HCT116 (cell line): ENCODE measurements at regions not wholly inside any gene's neighbourhood (a gene's known extent, or its start where the extent isn't known, plus 50 kb on each side); places are given as distances from the start of the nearest gene placed in this dataset.

Experiments
- CEBPB ChIP-seq: IDR thresholded peaks from 2 replicates; pipeline ENCODE4 v1.6.1; 2012; ENCODE audit warnings: low read depth
- CTCF ChIP-seq, 3 experiments: fragments of 200-600 bp in 1 of 3; sonication (generic) in 1 of 3; IDR thresholded peaks in 2 of 3; conservative IDR thresholded peaks in 1 of 3; 2 replicates each; pipeline ENCODE4 v1.5.1; 2012 to 2017; ENCODE audit warnings: low read depth in 2 of 3, low read length in 2 of 3, antibody characterized with exemption in 1 of 3, borderline replicate concordance in 1 of 3, control low read depth in 1 of 3, mild to moderate bottlenecking in 1 of 3, mixed read lengths in 1 of 3, mixed run types in 1 of 3, moderate library complexity in 1 of 3; ENCODE audit not compliant: insufficient read depth in 1 of 3
- EZH2phosphoT487 ChIP-seq: fragments of 200-600 bp; IDR thresholded peaks from 2 replicates; pipeline ENCODE4 v1.6.1; 2018; ENCODE audit warnings: antibody characterized with exemption, borderline replicate concordance
- POLR2A ChIP-seq: IDR thresholded peaks from 2 replicates; pipeline ENCODE4 v1.7.0; 2011; ENCODE audit warnings: borderline replicate concordance; ENCODE audit not compliant: insufficient read depth, insufficient read length; ENCODE audit errors: extremely low read depth
- REST ChIP-seq: IDR thresholded peaks from 2 replicates; pipeline ENCODE4 v1.6.1; 2012; ENCODE audit warnings: low read depth
- ZNF274 ChIP-seq: fragments of 200-500 bp; sonication (Bioruptor generic); IDR thresholded peaks from 2 replicates; pipeline ENCODE4 v1.6.1; 2014; ENCODE audit warnings: mild to moderate bottlenecking, low read depth, low read length, inconsistent platforms

- no peak for TF ChIP-seq CTCF (IDR thresholded peaks at IDR 0.05 in 2 of 3, conservative IDR thresholded peaks at IDR 0.05 in 1 of 3; ENCODE audit: borderline replicate concordance in 1 of 3, insufficient read depth in 1 of 3, low read depth in 2 of 3, low read length in 2 of 3)
- no peak for TF ChIP-seq CEBPB
- no peak for TF ChIP-seq ZNF274
- TF ChIP-seq POLR2A, result no peak
- no peak for TF ChIP-seq REST
- no peak for TF ChIP-seq EZH2phosphoT487
Measured at GRCh38 chr2:20549144-20549543, 101.8 kb downstream of the HS1BP3 start.
